Stimulated activated CD4-positive, alpha-beta T cell treated with anti-CD3 and anti-CD28 coated beads, TNF-alpha, amount 100 ng/mL, for 24 hours (primary cell): ENCODE measurements at regions not wholly inside any gene's neighbourhood (a gene's known extent, or its start where the extent isn't known, plus 50 kb on each side); places are given as distances from the start of the nearest gene placed in this dataset.
"Not testable (repeated sequence)": the region's sequence is repeated elsewhere in the genome, so short reads cannot be mapped to it uniquely, and the experiment has no call there.

Experiments
- DNase-seq, 3 experiments: peaks; one replicate each; pipeline ENCODE4 v3.0.0-alpha.2; 2020; ENCODE audit warnings: low read depth in 3 of 3

DNA sequence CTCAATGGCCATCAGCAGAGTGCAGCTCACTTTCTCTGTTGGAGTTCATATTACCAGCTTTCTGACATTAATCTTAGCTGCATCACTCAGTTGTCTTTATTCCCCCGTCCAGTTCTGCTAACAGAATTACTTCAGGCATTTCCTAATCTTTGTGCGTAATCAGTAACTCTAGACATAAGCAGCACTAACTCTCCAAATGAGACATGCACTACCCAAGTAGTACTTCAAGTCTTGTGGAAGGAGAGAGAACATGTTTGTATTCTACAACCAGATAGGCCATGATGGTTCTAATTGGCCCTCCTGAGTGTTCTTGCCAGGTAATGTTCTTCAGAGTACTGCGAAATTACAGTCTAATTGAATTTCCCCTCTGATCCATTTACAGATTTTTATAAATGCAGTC is 448.5 kb upstream of the RPS6KA3 start:
- DNase-seq, result no peak

DNA sequence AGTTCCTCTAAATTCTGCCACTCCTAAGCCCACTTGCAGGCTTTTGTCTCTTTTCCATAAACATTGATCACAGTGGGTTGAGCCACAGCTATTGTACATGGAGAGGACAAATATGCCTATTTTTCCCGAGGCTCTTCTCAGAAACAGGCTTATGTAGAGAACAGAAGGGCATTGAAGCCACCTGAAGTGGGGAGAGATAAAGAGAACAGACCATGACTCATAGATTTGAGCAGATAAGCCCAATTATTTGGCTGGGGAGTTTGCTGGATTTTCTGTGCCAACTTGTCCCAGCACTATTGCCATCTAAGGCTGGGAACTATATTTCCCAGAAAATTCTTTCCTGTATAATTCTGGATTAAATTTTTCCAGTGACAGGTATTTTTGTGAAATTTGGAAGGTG is 446.1 kb upstream of the RPS6KA3 start:
- no peak for DNase-seq

GRCh38 chrX:20711366-20711765 is 444.7 kb upstream of the RPS6KA3 start:
- no peak for DNase-seq

GRCh38 chrX:20693078-20693477 is 426.4 kb upstream of the RPS6KA3 start:
- DNase-seq, result no peak

DNA sequence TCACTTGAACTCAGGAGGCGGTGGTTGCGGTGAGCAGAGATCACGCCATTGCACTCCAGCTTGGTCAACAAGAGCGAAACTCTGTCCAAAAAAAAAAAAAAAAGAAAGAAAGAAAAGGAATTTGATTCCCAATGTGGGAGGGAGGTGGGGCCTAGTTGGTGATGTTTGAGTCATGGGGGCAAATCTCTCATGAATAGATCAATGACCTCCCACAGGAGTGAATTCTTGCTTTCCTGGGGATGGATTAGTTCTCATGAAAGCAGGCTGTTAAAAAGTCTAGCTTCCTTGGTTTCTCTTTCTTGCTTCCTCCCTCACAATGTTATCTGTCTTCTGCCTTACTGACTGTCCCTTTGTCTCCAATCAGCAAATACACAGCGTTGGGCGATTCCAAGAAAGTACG is 419.5 kb upstream of the RPS6KA3 start:
- no peak for DNase-seq

DNA sequence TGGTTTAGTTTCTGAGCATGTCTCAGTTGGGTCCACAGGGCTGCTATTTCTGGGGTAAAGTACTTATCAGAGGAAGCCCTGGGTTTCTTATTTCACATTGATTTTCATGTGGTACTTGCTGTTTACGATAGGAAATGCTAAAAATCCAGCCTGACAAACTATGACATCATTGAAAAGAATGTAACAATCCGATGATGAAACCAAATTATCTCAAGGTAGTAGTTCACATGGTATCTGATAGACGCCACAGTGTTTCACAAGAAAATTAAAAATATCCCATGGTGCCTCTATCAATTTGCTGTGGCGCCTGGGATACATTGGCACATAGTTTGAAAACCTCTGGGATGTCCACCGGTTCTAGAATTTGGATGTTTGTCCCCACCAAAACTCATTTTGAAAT is 418.9 kb upstream of the RPS6KA3 start:
- no peak for DNase-seq

- no peak for DNase-seq
Measured at GRCh38 chrX:20681683-20682082, 415.0 kb upstream of the RPS6KA3 start.

DNA sequence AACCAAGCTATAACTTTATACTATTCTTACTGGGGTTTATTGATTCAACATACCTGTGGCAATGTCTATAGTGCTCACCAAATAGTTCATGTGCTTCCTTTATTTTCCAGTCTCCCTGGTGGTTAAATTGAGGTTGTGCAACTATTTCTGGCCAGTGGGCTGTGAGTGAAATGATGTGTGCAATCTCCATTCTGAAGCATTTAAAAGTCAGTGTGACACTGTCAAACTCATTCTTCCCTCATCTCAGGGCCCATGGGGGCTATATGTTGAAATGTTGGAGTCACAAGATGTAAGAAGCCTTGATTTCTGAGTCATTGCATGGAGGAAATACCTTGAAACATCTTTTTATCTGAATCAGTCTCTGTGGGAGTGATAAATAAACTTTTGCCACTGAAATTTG is 414.3 kb upstream of the RPS6KA3 start:
- DNase-seq, result no peak

GRCh38 chrX:20672476-20672875 is 405.8 kb upstream of the RPS6KA3 start:
- DNase-seq, result no peak

DNA sequence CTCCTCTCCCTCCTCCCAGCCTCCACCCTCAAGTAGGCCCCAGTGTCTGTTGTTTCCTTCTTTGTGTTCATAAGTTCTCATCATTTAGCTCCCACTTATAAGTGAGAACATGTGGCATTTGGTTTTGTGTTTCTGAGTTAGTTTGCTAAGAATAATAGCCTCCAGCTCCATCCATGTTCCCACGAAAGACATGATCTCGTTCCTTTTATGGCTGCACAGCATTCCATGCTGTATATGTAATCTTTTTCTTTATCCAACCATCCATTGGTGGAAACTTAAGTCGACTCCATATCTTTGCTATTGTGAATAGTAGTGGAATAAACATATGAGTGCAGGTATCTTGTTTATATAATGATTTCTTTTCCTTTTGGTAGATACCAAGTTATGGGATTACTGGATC is 405.0 kb upstream of the RPS6KA3 start:
- DNase-seq, result not testable (repeated sequence)

- DNase-seq, result no peak
Measured at GRCh38 chrX:20670611-20671010, 403.9 kb upstream of the RPS6KA3 start.

- no peak for DNase-seq
Measured at GRCh38 chrX:20668550-20668949, 401.8 kb upstream of the RPS6KA3 start.

DNA sequence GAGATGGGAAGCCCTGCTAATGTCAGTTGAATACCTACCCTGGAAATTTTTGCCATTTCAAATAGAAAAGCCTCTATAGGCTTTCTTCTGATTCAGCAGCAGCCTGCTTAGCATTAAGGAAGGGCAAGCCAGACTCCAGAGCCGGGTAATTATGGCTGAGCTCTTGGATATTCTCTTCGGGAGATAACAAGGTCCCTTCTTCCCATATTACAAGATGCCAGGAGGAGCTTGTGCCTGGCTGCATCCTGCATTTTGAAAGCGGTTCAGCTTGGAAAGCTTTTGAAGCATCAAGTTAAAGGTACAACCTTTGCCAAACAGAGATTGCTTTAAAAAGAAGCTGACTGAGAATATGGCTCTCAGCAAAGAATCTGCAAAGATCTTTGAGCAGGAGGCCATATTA is 399.6 kb upstream of the RPS6KA3 start:
- no peak for DNase-seq

- no peak for DNase-seq
Measured at GRCh38 chrX:20665481-20665880, 398.8 kb upstream of the RPS6KA3 start.

- no peak for DNase-seq
Measured at GRCh38 chrX:20664774-20665173, 398.1 kb upstream of the RPS6KA3 start.

DNA sequence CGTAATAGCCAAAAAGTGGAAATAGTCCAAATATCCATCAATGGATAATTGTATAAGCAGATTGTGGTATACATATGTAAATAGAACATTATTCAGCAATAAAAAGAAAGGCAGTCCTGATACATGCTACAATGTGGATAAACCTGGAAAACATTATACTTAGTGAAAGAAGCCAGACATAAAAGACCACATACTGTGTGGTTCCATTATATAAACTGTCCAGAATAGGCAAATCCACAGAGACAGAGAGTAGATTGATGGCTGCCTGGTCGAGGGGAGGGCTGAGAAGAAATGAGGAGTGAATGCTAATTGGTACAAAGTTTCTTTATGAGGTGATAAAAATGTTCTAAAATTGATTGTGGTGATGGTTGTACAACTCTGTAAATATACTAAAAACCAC is 397.4 kb upstream of the RPS6KA3 start:
- DNase-seq, result no peak

GRCh38 chrX:20663336-20663735 is 396.6 kb upstream of the RPS6KA3 start:
- no peak for DNase-seq

DNA sequence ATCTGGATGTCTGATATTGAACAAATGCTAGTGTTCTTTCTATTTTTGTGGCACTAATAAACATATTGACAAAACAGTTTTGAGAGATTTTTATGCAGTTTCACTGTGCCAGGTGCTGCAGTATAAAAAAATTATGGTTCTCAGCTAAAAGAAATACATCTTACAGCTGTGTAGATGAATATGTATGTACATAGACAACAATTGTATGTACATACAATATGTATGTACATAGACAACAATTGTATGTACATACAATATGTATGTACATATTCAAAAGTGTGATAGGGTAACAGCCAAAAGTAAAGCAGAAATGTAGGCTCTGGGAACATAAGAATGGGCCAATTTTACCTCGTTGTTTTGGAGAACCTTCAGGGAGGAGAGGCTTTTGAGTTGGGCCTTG is 390.0 kb upstream of the RPS6KA3 start:
- no peak for DNase-seq

GRCh38 chrX:20654596-20655106 is 387.9 kb upstream of the RPS6KA3 start:
- DNase-seq, result no peak

DNA sequence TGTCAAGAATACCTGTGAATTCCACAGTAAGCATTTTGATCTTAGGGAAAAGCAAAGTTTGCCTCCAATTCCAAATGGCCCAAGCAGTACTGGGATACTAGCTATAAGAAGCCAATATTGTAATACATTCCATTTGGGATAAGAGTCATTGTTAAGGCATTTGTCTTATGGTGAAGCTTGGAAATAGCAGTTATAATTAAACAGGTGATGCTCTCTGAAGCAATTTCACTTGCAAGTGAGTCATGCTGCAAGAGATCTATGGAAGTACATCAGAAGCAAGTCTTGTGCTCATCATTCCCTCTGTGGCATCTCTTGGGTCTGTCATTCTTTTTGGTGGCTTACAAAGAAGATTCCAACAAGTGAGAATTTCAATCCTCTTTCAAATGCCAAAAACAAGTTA is 386.4 kb upstream of the RPS6KA3 start:
- DNase-seq, result no peak

DNA sequence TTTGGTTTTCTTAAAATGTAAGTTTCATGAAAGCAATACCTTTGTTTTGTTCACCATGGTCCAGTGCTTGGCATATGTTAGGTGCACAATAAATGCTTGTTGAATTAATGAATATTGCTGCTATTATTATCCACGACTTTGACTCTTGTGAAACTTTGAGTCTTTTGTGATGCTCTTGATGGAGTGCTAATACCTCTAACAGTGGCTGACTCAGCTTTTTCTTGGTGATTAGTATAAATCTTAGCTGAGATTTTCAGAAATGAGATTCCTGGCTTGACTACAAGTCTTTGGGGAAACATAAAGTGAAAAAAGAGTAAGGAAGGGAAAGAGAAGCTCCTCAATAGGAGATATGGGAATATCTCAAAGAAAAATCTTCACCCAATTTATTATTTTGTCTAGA is 375.2 kb upstream of the RPS6KA3 start:
- no peak for DNase-seq

DNA sequence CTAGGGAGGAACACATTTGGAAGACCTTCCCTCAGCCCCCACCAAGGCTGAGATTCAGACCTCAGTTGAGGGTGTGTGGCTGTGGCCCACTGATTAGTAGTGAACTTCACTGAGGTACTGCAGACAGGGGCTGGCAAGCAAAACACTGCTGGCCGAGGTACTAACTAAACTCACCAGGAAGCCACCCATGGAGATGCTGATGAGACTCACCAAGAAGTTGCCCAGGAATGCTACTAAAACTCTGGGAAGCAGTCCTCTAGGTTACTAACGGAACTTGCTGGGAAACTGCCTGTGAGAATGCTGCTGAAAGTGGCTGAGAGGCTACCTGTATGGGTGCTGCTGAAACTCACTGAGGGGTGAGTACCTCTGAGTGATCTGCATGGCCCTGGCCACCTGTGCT is 372.4 kb upstream of the RPS6KA3 start:
- no peak for DNase-seq

- DNase-seq, result no peak
Measured at GRCh38 chrX:20637351-20637750, 370.6 kb upstream of the RPS6KA3 start.

DNA sequence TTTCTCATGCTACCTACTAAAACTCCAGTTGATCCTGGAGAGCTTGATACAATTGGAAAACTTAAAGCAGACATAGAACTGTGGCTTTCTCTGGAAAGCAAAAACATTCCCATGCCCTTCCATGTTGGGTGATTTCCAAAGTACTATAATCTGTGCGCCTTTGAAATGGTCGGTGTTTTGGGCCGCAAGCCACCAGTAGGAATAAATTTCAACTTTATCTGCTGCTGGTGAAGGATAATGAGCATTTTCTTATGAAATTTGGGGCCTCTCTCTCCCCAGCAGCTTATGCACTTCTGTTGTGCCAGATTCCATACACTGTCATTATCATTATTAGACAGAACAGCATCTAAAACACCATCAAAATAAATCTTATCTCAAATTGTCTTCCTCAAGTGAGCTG is 366.7 kb upstream of the RPS6KA3 start:
- DNase-seq, result no peak

GRCh38 chrX:20623448-20623847 is 356.7 kb upstream of the RPS6KA3 start:
- no peak for DNase-seq
